ENCODE measurements at regions not wholly inside any gene's neighbourhood (a gene's known extent, or its start where the extent isn't known, plus 50 kb on each side); places are given as distances from the start of the nearest gene placed in this dataset.

- peaks cover 0 to 4% of the 10 kb centered on the region in 2 experiments; a peak in 1 of 4 replicates for H3K9me3 ChIP-seq (ENCODE audit: control insufficient read depth in 1 of 2, insufficient read depth in 1 of 2, low read depth in 1 of 2, low read length in 2 of 2)
- RAD21 ChIA-PET (ENCODE audit: low non-redundant PET in 1 of 2, low total read pairs in 2 of 2, uncharacterized antibody in 2 of 2, unreplicated experiment in 2 of 2), result no interaction called here
- intact Hi-C loops (cut with micrococcal nuclease), result no loop called here
These were observed 596.4 kb downstream of the MMUT start for GRCh38 chr6:48866682-48867081.

More at GRCh38 chr6:48866682-48867081, 596.4 kb downstream of the MMUT start:
- Histone ChIP-seq H2AFZ (ENCODE audit: low read depth, low read length, poor library complexity, severe bottlenecking) (no peak overlapping the region), H3K27me3 (ENCODE audit: insufficient read depth, low read length) (no peaks in the 10 kb centered on the region), H3K9me2 (ENCODE audit: insufficient read depth) (no peaks in the 10 kb centered on the region), H3K4me1 (ENCODE audit: control insufficient read depth in 1 of 2, insufficient read depth in 2 of 2, low read length in 2 of 2) (no peaks in the 10 kb centered on the region), H3K27ac (ENCODE audit: low read depth, low read length) (no peak overlapping the region), H3K79me2 (ENCODE audit: insufficient read depth, low read length) (no peaks in the 10 kb centered on the region), H4K20me1 (ENCODE audit: insufficient read depth) (no peaks in the 10 kb centered on the region), H3K4me2 (ENCODE audit: low read length) (no peak overlapping the region), H3K36me3 (ENCODE audit: control insufficient read depth in 1 of 2, insufficient read depth in 2 of 2, low read length in 2 of 2) (no peaks in the 10 kb centered on the region), H3K9ac (ENCODE audit: low read length) (no peak overlapping the region), H3K4me3 (replicated peaks in 1 of 2; ENCODE audit: low read depth in 1 of 2, low read length in 2 of 2) (no peak overlapping the region)
- BruUV-seq (replicated peaks), result no TSS peak
- ChIA-PET POLR2A (no interaction called here), CTCF (no interaction called here)
- DNase-seq (ENCODE audit: low read depth, low spot score), result no peak
- no peak for ATAC-seq
- no peak for TF ChIP-seq CEBPB (IDR thresholded peaks at IDR 0.05; ENCODE audit: low read depth)
- TF ChIP-seq ZNF274 (IDR thresholded peaks at IDR 0.05; ENCODE audit: low read depth, low read length), result no peak
- no peak for TF ChIP-seq REST (IDR thresholded peaks at IDR 0.05; ENCODE audit: low read depth)
- TF ChIP-seq ATF3 (IDR thresholded peaks at IDR 0.05), result no peak
- TF ChIP-seq POLR2A (IDR thresholded peaks at IDR 0.05; ENCODE audit: borderline replicate concordance, extremely low read depth, insufficient read depth, insufficient read length), result no peak
- no peak for TF ChIP-seq RAD21 (IDR thresholded peaks at IDR 0.05; ENCODE audit: low read depth)
- no peak for TF ChIP-seq EZH2 (IDR thresholded peaks at IDR 0.05)
- TF ChIP-seq CBX3 (IDR thresholded peaks at IDR 0.05; ENCODE audit: low read depth), result no peak
- no peak for TF ChIP-seq POLR2AphosphoS5 (IDR thresholded peaks at IDR 0.05; ENCODE audit: low read depth, low read length)
- no peak for TF ChIP-seq JUND (IDR thresholded peaks at IDR 0.05)
- no peak for TF ChIP-seq ZBTB33 (IDR thresholded peaks at IDR 0.05; ENCODE audit: extremely low read depth, insufficient replicate concordance, low read length)
- no peak for TF ChIP-seq EGR1 (IDR thresholded peaks at IDR 0.05; ENCODE audit: low read depth)
- no peak for TF ChIP-seq SIN3A (IDR thresholded peaks at IDR 0.05; ENCODE audit: low read depth)
- no peak for TF ChIP-seq ZFX (IDR thresholded peaks at IDR 0.05)
